ENCODE measurements at regions not wholly inside any gene's neighbourhood (a gene's known extent, or its start where the extent isn't known, plus 50 kb on each side); places are given as distances from the start of the nearest gene placed in this dataset.

- H3K4me2 ChIP-seq (ENCODE audit: insufficient read depth, low read length): no peak overlapping the region
- H3K27me3 ChIP-seq (ENCODE audit: insufficient read depth, low read length): no peaks in the 10 kb centered on the region
- H3K4me3 ChIP-seq (ENCODE audit: insufficient read depth, low read length): no peak overlapping the region
- H3K79me2 ChIP-seq (ENCODE audit: insufficient read depth, low read length): no peaks in the 10 kb centered on the region
- TF ChIP-seq CTCF (IDR thresholded peaks at IDR 0.05; ENCODE audit: extremely low read depth, low read depth, low read length): no peak
- DNase-seq (ENCODE audit: insufficient read length, low spot score, missing footprints): no peak
- no peak overlapping the region for H3K27ac ChIP-seq (ENCODE audit: low read depth, low read length)
- no peaks in the 10 kb centered on the region for H3K36me3 ChIP-seq (ENCODE audit: insufficient read depth, low read length)
- H3K4me1 ChIP-seq (ENCODE audit: insufficient read depth, low read length): no peaks in the 10 kb centered on the region
- H4K20me1 ChIP-seq (ENCODE audit: insufficient read depth, low read length): no peaks in the 10 kb centered on the region
- no peak overlapping the region for H2AFZ ChIP-seq (ENCODE audit: low read length)
- H3K9me3 ChIP-seq (ENCODE audit: low read depth, low read length): no peaks in the 10 kb centered on the region
Observed at GRCh38 chr13:90919153-90919552, 428.3 kb upstream of the MIR17HG start.

DNA sequence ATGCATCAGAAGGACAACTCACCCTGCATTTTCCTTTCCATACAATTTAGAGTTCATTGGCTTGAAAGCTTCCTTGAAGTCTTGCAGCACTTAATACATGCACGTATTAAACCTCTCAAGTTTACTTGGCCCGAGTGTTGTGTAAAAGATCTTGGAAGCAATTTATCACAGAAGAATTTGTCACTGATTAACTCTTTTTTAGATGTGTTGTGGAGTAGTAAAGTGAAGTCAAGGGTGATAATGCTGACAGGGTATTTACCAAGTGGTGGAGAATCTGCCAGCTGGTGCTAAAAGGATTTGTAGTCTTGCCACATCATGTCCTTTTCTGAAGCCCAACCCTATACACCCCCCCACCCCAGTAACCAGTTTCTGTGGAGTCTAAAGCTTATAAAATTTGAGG, 421.0 kb upstream of the MIR17HG start:
- Histone ChIP-seq H4K20me1 (ENCODE audit: insufficient read depth, low read length) (no peaks in the 10 kb centered on the region), H3K4me3 (ENCODE audit: insufficient read depth, low read length) (no peak overlapping the region), H2AFZ (ENCODE audit: low read length) (no peak overlapping the region), H3K9me3 (ENCODE audit: low read depth, low read length) (no peaks in the 10 kb centered on the region), H3K4me1 (ENCODE audit: insufficient read depth, low read length) (no peaks in the 10 kb centered on the region), H3K27ac (ENCODE audit: low read depth, low read length) (no peak overlapping the region), H3K4me2 (ENCODE audit: insufficient read depth, low read length) (no peak overlapping the region), H3K79me2 (ENCODE audit: insufficient read depth, low read length) (no peaks in the 10 kb centered on the region), H3K36me3 (ENCODE audit: insufficient read depth, low read length) (no peaks in the 10 kb centered on the region), H3K27me3 (ENCODE audit: insufficient read depth, low read length) (no peaks in the 10 kb centered on the region)
- TF ChIP-seq CTCF (IDR thresholded peaks at IDR 0.05; ENCODE audit: extremely low read depth, low read depth, low read length): no peak
- no peak for DNase-seq (ENCODE audit: insufficient read length, low spot score, missing footprints)

GRCh38 chr13:90928109-90928508, 419.4 kb upstream of the MIR17HG start:
- no peak overlapping the region for H3K4me3 ChIP-seq (ENCODE audit: insufficient read depth, low read length)
- DNase-seq (ENCODE audit: insufficient read length, low spot score, missing footprints): no peak

More at GRCh38 chr13:90928109-90928508, 419.4 kb upstream of the MIR17HG start:
- Histone ChIP-seq H2AFZ (ENCODE audit: low read length) (no peak overlapping the region), H3K4me2 (ENCODE audit: insufficient read depth, low read length) (no peak overlapping the region), H3K9me3 (ENCODE audit: low read depth, low read length) (no peaks in the 10 kb centered on the region), H3K36me3 (ENCODE audit: insufficient read depth, low read length) (no peaks in the 10 kb centered on the region), H3K27me3 (ENCODE audit: insufficient read depth, low read length) (no peaks in the 10 kb centered on the region), H3K79me2 (ENCODE audit: insufficient read depth, low read length) (no peaks in the 10 kb centered on the region), H3K27ac (ENCODE audit: low read depth, low read length) (no peak overlapping the region), H3K4me1 (ENCODE audit: insufficient read depth, low read length) (no peaks in the 10 kb centered on the region), H4K20me1 (ENCODE audit: insufficient read depth, low read length) (no peaks in the 10 kb centered on the region)
- no peak for TF ChIP-seq CTCF (IDR thresholded peaks at IDR 0.05; ENCODE audit: extremely low read depth, low read depth, low read length)

All from osteoblast (primary cell).